ENCODE measurements at regions not wholly inside any gene's neighbourhood (a gene's known extent, or its start where the extent isn't known, plus 50 kb on each side); places are given as distances from the start of the nearest gene placed in this dataset.

GRCh38 chrX:9374555-9374954 is 90.3 kb upstream of the TBL1X start:
- TF ChIP-seq CTCF (conservative IDR thresholded peaks at IDR 0.05; ENCODE audit: low read depth, low read length): no peak
- no peak for TF ChIP-seq EZH2 (IDR thresholded peaks at IDR 0.05; ENCODE audit: low read length, unreplicated experiment)

Measured in PC-3 (cell line).